Transverse colon (tissue), 4 donors: ENCODE measurements at regions not wholly inside any gene's neighbourhood (a gene's known extent, or its start where the extent isn't known, plus 50 kb on each side); places are given as distances from the start of the nearest gene placed in this dataset.

Experiments
- DNase-seq: peaks from one replicate; pipeline ENCODE4 v3.0.0-alpha.2; 2019
- H3K27ac ChIP-seq, 4 donors: fragments of 200-600 bp; sonication (generic); 2 replicates each; pipeline ENCODE4 v1.5.1; 2016 to 2018; ENCODE audit warnings: inconsistent platforms in 4 of 4
- H3K27me3 ChIP-seq: fragments of 200-600 bp; sonication (generic); 2 replicates; pipeline ENCODE4 v1.5.1; 2017; ENCODE audit warnings: inconsistent platforms
- H3K36me3 ChIP-seq, 4 donors: fragments of 200-600 bp; sonication (generic); 2 replicates each; pipeline ENCODE4 v1.5.1; 2017 to 2019; ENCODE audit warnings: inconsistent platforms in 4 of 4
- H3K4me1 ChIP-seq, 4 donors: fragments of 200-600 bp; sonication (generic); 2 replicates each; pipeline ENCODE4 v1.5.1; 2017 to 2020; ENCODE audit warnings: inconsistent platforms in 4 of 4
- H3K4me3 ChIP-seq, 4 donors: fragments of 200-600 bp; sonication (generic); 1 replicate in 1 of 4; 2 replicates in 3 of 4; pipeline versions ENCODE4 v1.5.1 to v1.6.1; 2017 to 2019; ENCODE audit warnings: inconsistent platforms in 4 of 4
- H3K9me3 ChIP-seq, 2 donors: fragments of 200-600 bp; sonication (generic); 2 replicates each; pipeline ENCODE4 v1.5.1; 2017 to 2019; ENCODE audit warnings: inconsistent platforms in 2 of 2
- EP300 ChIP-seq: sonication (generic); formaldehyde crosslinking; IDR thresholded peaks from one replicate; pipeline ENCODE4 v1.6.1; 2017; ENCODE audit warnings: antibody characterized with exemption, low read depth
- POLR2A ChIP-seq: fragments of 450-650 bp; IDR thresholded peaks from one replicate; pipeline ENCODE4 v1.6.1; 2016; ENCODE audit warnings: antibody characterized with exemption, mild to moderate bottlenecking, moderate library complexity
- POLR2AphosphoS5 ChIP-seq, 3 donors: sonication (generic); formaldehyde crosslinking; IDR thresholded peaks; one replicate each; pipeline ENCODE4 v1.6.1; 2016; ENCODE audit warnings: antibody characterized with exemption in 3 of 3
- WGBS, 2 donors: methylation state at CpG; one replicate each; pipeline ENCODE4 v1.1.5; 2018; ENCODE audit warnings: low coverage in 1 of 2; 5-methylcytosine and 5-hydroxymethylcytosine counted together
- in situ Hi-C, 4 donors: fragments of 200-750 bp; cut with MboI; loops; one replicate each; pipeline versions ENCODE4 v1.15.0 to v1.15.1; 2017; ENCODE audit warnings: low sequenced_read_pairs in 3 of 4, low pct_ligation_motif_present in 1 of 4, low pct_unique_long_range_greater_than_20kb in 1 of 4
- intact Hi-C: fragments of 100-400 bp; cut with DNase I; formaldehyde crosslinking; loops from one replicate; pipeline ENCODE4 v1.15.1; 2023; ENCODE audit warnings: low total_unique reads
- TF ChIP-seq, protein P1 (sequence below), 5 experiments: fragments of 200-600 bp in 3 of 5; fragments of 450-650 bp in 2 of 5; sonication (generic) in 3 of 5; IDR thresholded peaks; 1 replicate in 2 of 5; 2 replicates in 3 of 5; pipeline ENCODE4 v1.5.1; 2016 to 2017; ENCODE audit warnings: antibody characterized with exemption in 5 of 5, inconsistent platforms in 3 of 5, mild to moderate bottlenecking in 2 of 5, moderate library complexity in 1 of 5

DNA sequence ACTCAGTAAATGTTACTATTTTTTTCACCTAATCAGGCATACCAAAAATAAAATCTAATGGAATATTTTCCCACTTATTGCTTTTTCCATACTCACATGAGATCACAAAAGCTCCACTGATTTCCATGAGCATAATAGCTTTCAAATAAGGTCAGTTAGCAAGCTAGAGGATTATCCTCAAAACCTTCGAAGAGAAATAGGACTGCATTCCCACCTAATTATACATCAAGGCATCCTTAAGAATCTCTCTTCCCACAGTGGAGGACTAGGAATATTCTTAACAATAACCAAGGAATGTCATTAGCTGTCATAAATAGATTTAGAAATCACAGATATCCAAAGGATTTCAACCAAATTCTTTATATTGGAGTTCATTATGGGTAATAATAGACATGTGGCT lies 127.9 kb upstream of the STT3B start:
- no peak overlapping the region for H3K4me3 ChIP-seq
- no peak for TF ChIP-seq POLR2A
- no peaks in the 10 kb centered on the region for H3K9me3 ChIP-seq
- no peak overlapping the region for H3K27ac ChIP-seq
- H3K27me3 ChIP-seq: no peaks in the 10 kb centered on the region
- no peaks in the 10 kb centered on the region for H3K36me3 ChIP-seq
- DNase-seq: no peak
- intact Hi-C loops (no loop called here), in situ Hi-C loops (no loop called here)
- WGBS, 2 donors: 83 to 97% methylated on average over 1 of the region's 1 CpG
- no peaks in the 10 kb centered on the region for H3K4me1 ChIP-seq

DNA sequence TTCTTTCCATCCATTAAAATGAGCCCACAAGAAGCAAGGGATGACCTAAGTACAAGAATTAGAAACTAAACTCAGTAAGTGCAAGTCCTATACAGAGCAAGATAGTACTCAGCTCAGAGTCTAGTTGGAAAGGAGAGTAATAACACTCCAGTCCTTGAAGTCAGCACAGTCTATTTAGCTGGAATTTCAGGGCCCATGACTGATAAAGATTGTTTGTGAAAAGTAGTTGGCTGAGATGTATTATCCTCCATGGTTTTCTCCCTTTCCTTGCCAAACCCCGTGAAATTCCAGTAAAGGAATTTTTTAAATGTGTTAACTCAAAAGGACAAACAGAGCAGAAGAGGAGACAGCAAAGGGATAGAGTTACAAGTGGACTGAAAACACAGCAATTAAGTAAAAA lies 127.2 kb upstream of the STT3B start:
- intact Hi-C loops: no loop called here
- WGBS, 2 donors: 50 to 58% methylated on average over 1 of the region's 1 CpG
- Histone ChIP-seq H3K4me1 (no peaks in the 10 kb centered on the region), H3K9me3 (no peaks in the 10 kb centered on the region), H3K4me3 (no peak overlapping the region), H3K27me3 (no peaks in the 10 kb centered on the region), H3K27ac (no peak overlapping the region), H3K36me3 (no peaks in the 10 kb centered on the region)
- TF ChIP-seq, protein P1, sequence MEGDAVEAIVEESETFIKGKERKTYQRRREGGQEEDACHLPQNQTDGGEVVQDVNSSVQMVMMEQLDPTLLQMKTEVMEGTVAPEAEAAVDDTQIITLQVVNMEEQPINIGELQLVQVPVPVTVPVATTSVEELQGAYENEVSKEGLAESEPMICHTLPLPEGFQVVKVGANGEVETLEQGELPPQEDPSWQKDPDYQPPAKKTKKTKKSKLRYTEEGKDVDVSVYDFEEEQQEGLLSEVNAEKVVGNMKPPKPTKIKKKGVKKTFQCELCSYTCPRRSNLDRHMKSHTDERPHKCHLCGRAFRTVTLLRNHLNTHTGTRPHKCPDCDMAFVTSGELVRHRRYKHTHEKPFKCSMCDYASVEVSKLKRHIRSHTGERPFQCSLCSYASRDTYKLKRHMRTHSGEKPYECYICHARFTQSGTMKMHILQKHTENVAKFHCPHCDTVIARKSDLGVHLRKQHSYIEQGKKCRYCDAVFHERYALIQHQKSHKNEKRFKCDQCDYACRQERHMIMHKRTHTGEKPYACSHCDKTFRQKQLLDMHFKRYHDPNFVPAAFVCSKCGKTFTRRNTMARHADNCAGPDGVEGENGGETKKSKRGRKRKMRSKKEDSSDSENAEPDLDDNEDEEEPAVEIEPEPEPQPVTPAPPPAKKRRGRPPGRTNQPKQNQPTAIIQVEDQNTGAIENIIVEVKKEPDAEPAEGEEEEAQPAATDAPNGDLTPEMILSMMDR (IDR thresholded peaks at IDR 0.05): no peak
- no peak for TF ChIP-seq EP300
- TF ChIP-seq POLR2A: no peak
- TF ChIP-seq POLR2AphosphoS5 (IDR thresholded peaks at IDR 0.05): no peak
- no peak for DNase-seq
- in situ Hi-C loops: no loop called here

DNA sequence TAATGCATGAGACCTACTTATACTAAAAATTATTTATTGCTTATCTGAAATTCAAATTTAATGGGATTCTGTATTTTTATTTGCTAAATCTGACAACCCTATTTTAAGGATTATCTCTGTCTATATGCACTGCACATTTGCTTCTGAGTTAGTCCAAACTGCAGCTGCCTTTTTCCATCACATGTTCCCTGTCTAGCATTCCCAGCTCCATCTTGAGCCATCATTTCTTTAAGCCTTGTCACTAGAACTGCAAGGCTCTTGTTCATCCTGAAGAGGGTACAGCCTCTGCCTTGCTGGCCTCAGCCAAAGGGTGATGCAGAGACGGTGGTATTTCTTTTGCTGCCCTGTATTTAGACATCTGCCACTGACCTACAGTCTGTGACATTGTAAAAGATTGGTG lies 125.8 kb upstream of the STT3B start:
- in situ Hi-C loops: no loop called here
- H3K4me3 ChIP-seq: no peak overlapping the region
- WGBS, 2 donors: 86 to 100% methylated on average over 1 of the region's 1 CpG

DNA sequence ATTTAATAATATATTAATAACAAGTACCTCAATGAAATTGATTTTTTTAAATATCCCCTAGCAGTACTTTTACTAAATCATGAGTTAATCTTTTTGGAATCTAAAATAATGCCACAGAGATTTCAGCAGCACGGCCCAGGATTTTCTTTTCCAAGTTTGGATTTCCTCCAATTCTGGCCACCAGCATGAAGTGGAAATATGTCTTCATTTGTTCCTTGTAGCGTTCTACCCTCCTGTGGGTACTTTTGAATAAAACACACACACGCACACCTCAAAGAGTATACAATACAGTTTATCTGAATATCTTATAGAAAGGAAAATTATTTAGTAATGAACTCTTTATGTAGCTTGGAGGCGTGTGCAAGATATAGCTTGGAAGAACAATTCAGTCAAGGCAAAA lies 125.1 kb upstream of the STT3B start:
- H3K9me3 ChIP-seq: no peaks in the 10 kb centered on the region
- in situ Hi-C loops: no loop called here
- H3K4me3 ChIP-seq: no peak overlapping the region
- no peak for DNase-seq
- intact Hi-C loops: no loop called here
- no peak for TF ChIP-seq POLR2A
- no peak for TF ChIP-seq POLR2AphosphoS5 (IDR thresholded peaks at IDR 0.05)
- no peak for TF ChIP-seq EP300
- TF ChIP-seq, protein P1 (IDR thresholded peaks at IDR 0.05): no peak
- H3K27ac ChIP-seq: no peak overlapping the region
- 75 to 86% methylated on average over 2 to 4 of the region's 4 CpGs for WGBS, 2 donors
- no peaks in the 10 kb centered on the region for H3K4me1 ChIP-seq
- H3K36me3 ChIP-seq: no peaks in the 10 kb centered on the region
- H3K27me3 ChIP-seq: no peaks in the 10 kb centered on the region

More for the DNA sequence above, 125.8 kb upstream of the STT3B start:
- Histone ChIP-seq H3K4me1 (no peaks in the 10 kb centered on the region), H3K27me3 (no peaks in the 10 kb centered on the region), H3K36me3 (no peaks in the 10 kb centered on the region), H3K9me3 (no peaks in the 10 kb centered on the region), H3K27ac (no peak overlapping the region)
- no peak for DNase-seq
- TF ChIP-seq EP300: no peak
- TF ChIP-seq POLR2AphosphoS5 (IDR thresholded peaks at IDR 0.05): no peak
- TF ChIP-seq POLR2A: no peak
- TF ChIP-seq, protein P1 (IDR thresholded peaks at IDR 0.05): no peak
- intact Hi-C loops: no loop called here

DNA sequence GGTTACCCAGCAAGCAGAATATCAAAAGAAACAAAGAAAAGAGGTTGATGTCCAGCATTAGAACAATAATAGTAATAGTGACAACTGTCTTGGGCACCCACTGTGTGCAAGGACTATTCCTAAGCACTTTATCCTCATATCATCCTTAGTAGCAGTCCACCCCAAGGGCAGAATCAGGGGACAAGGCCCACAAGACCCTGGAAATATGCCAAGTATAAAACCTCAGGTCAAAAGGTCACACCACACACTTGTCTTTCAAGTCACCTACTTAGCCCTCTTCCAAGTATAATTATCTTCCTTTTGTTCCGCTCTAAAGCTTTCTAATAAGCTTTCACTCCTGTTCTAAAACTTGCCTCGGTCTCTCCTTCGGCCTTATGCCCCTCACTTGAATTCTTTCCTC lies 124.0 kb upstream of the STT3B start:
- no peak overlapping the region for H3K4me3 ChIP-seq
- no peaks in the 10 kb centered on the region for H3K9me3 ChIP-seq
- in situ Hi-C loops: no loop called here
- H3K4me1 ChIP-seq: no peaks in the 10 kb centered on the region
- intact Hi-C loops: no loop called here
- no peak for DNase-seq
- H3K27ac ChIP-seq: no peak overlapping the region
- no peaks in the 10 kb centered on the region for H3K36me3 ChIP-seq
- H3K27me3 ChIP-seq: no peaks in the 10 kb centered on the region
- WGBS, 2 donors: 87 to 95% methylated on average over 3 of the region's 3 CpGs
- TF ChIP-seq EP300 (no peak), POLR2A (no peak), POLR2AphosphoS5 (IDR thresholded peaks at IDR 0.05) (no peak)
- TF ChIP-seq, protein P1 (IDR thresholded peaks at IDR 0.05): no peak
